ENCODE measurements at regions not wholly inside any gene's neighbourhood (a gene's known extent, or its start where the extent isn't known, plus 50 kb on each side); places are given as distances from the start of the nearest gene placed in this dataset.
"Not testable (repeated sequence)": the region's sequence is repeated elsewhere in the genome, so short reads cannot be mapped to it uniquely, and the experiment has no call there.

DNA sequence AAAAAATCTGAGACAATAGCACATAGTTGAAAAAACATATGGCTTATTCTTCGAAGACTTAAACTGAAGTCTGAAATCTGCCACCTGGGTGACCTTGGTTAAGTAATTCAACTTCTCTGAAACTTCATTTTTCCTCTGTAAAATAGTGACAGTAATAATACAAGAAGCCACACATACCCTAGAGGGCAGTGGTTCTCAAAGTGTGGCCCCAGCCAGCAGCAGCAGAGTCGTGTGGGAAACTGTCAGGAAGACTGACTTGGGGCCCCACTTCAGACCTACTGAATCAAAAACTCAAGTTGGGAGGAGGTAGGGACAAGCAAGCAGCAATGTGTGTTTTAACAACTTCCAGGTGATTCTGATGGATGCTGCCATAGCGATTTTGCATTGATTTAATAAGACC is 249.9 kb downstream of the HNRNPD start:
- Histone ChIP-seq H3K9me3 (ENCODE audit: low read length) (no peaks in the 10 kb centered on the region), H4K20me1 (ENCODE audit: insufficient read depth) (no peaks in the 10 kb centered on the region), H3K9me2 (ENCODE audit: insufficient read depth, low read length) (no peaks in the 10 kb centered on the region), H3F3A (ENCODE audit: insufficient read depth, low read length, poor library complexity, severe bottlenecking) (no peaks in the 10 kb centered on the region), H3K4me2 (ENCODE audit: low read length) (no peak overlapping the region), H3K79me2 (replicated peaks; ENCODE audit: insufficient read depth, low read length) (no peaks in the 10 kb centered on the region), H3K27me3 (ENCODE audit: insufficient read depth, low read depth, low read length) (no peaks in the 10 kb centered on the region), H3K36me3 (ENCODE audit: insufficient read depth, low read length) (no peaks in the 10 kb centered on the region), H2AFZ (ENCODE audit: low read depth, low read length) (no peak overlapping the region), H3K9ac (ENCODE audit: low read length) (no peak overlapping the region), H3K27ac (ENCODE audit: low read length) (no peak overlapping the region), H3K4me3 (ENCODE audit: low read length) (no peak overlapping the region)
- TF ChIP-seq POLR2AphosphoS5 (IDR thresholded peaks at IDR 0.05) = no peak
- no peak for TF ChIP-seq TAF1 (IDR thresholded peaks at IDR 0.05; ENCODE audit: low read depth)
- no peak for TF ChIP-seq CTCF (IDR thresholded peaks at IDR 0.05; ENCODE audit: poor library complexity, severe bottlenecking)
- no peak for TF ChIP-seq RAD21 (conservative IDR thresholded peaks at IDR 0.05)
- no peak for TF ChIP-seq SMC3 (conservative IDR thresholded peaks at IDR 0.05; ENCODE audit: poor library complexity)
- TF ChIP-seq EP300 (conservative IDR thresholded peaks at IDR 0.05; ENCODE audit: poor library complexity, severe bottlenecking) = no peak
- no peak for TF ChIP-seq MXI1 (conservative IDR thresholded peaks at IDR 0.05; ENCODE audit: poor library complexity, severe bottlenecking)
- TF ChIP-seq REST (IDR thresholded peaks at IDR 0.05; ENCODE audit: borderline replicate concordance) = no peak

GRCh38 chr4:82115183-82115582 is 258.6 kb downstream of the HNRNPD start:
- H4K20me1 ChIP-seq (ENCODE audit: insufficient read depth); H3F3A ChIP-seq (ENCODE audit: insufficient read depth, low read length, poor library complexity, severe bottlenecking); H3K4me2 ChIP-seq (ENCODE audit: low read length); H3K27ac ChIP-seq (ENCODE audit: low read length); H3K79me2 ChIP-seq (replicated peaks; ENCODE audit: insufficient read depth, low read length); H3K27me3 ChIP-seq (ENCODE audit: insufficient read depth, low read depth, low read length); H3K36me3 ChIP-seq (ENCODE audit: insufficient read depth, low read length); H3K4me3 ChIP-seq (ENCODE audit: low read length); H3K9me2 ChIP-seq (ENCODE audit: insufficient read depth, low read length); H2AFZ ChIP-seq (ENCODE audit: low read depth, low read length); H3K9ac ChIP-seq (ENCODE audit: low read length); H3K9me3 ChIP-seq (ENCODE audit: low read length): not testable (repeated sequence)

DNA sequence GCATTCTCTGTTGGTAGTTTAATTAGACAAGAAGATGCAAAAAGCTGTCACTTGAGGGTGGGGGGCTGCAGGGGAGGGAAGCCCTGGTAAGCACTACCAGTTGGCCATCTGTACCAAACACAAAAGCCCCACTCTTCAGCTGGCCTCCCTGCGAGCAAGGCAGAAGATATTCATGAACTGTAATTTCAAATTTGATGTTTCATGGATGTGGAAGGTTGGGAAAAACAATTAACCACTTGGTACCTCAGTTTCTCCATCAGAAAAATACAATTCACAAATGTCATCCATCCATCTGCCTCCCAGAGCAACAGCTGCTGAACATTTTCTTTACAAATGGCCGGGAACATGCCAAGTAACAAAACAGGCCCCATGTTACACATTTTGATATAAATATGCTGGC is 265.3 kb downstream of the HNRNPD start:
- H2AFZ ChIP-seq (ENCODE audit: low read depth, low read length) = no peak overlapping the region
- TF ChIP-seq POLR2AphosphoS5 (IDR thresholded peaks at IDR 0.05) (no peak), EP300 (conservative IDR thresholded peaks at IDR 0.05; ENCODE audit: poor library complexity, severe bottlenecking) (no peak), RAD21 (conservative IDR thresholded peaks at IDR 0.05) (no peak), CTCF (IDR thresholded peaks at IDR 0.05; ENCODE audit: poor library complexity, severe bottlenecking) (no peak), REST (IDR thresholded peaks at IDR 0.05; ENCODE audit: borderline replicate concordance) (no peak), SMC3 (conservative IDR thresholded peaks at IDR 0.05; ENCODE audit: poor library complexity) (no peak), MXI1 (conservative IDR thresholded peaks at IDR 0.05; ENCODE audit: poor library complexity, severe bottlenecking) (no peak), EZH2 (IDR thresholded peaks at IDR 0.05; ENCODE audit: borderline replicate concordance, insufficient read depth, low read length, poor library complexity, severe bottlenecking) (no peak), TAF1 (IDR thresholded peaks at IDR 0.05; ENCODE audit: low read depth) (no peak)

More for the DNA sequence above, 265.3 kb downstream of the HNRNPD start:
- no peak overlapping the region for H3K27ac ChIP-seq (ENCODE audit: low read length)
- no peaks in the 10 kb centered on the region for H3F3A ChIP-seq (ENCODE audit: insufficient read depth, low read length, poor library complexity, severe bottlenecking)
- H3K4me3 ChIP-seq (ENCODE audit: low read length) = no peak overlapping the region
- no peak overlapping the region for H3K4me2 ChIP-seq (ENCODE audit: low read length)
- H3K9me3 ChIP-seq (ENCODE audit: low read length) = no peaks in the 10 kb centered on the region
- H3K79me2 ChIP-seq (replicated peaks; ENCODE audit: insufficient read depth, low read length) = no peaks in the 10 kb centered on the region
- H3K36me3 ChIP-seq (ENCODE audit: insufficient read depth, low read length) = no peaks in the 10 kb centered on the region
- no peaks in the 10 kb centered on the region for H4K20me1 ChIP-seq (ENCODE audit: insufficient read depth)
- no peaks in the 10 kb centered on the region for H3K27me3 ChIP-seq (ENCODE audit: insufficient read depth, low read depth, low read length)
- no peaks in the 10 kb centered on the region for H3K9me2 ChIP-seq (ENCODE audit: insufficient read depth, low read length)
- H3K9ac ChIP-seq (ENCODE audit: low read length) = no peak overlapping the region
